ENCODE measurements at regions not wholly inside any gene's neighbourhood (a gene's known extent, or its start where the extent isn't known, plus 50 kb on each side); places are given as distances from the start of the nearest gene placed in this dataset.
A peak's percentile ranks its signal among the peaks of the same experiment; 100 is the strongest.
"Not testable (repeated sequence)": the region's sequence is repeated elsewhere in the genome, so short reads cannot be mapped to it uniquely, and the experiment has no call there.

- TF ChIP-seq POLR2A (IDR thresholded peaks at IDR 0.05) (no peak), POLR2AphosphoS5 (IDR thresholded peaks at IDR 0.05; ENCODE audit: insufficient read depth in 1 of 2, low read depth in 1 of 2) (no peak), CTCF (IDR thresholded peaks at IDR 0.05) (no peak)
- H3K27me3 ChIP-seq, result no peaks in the 10 kb centered on the region
- no peak overlapping the region for H3K4me3 ChIP-seq
- DNase-seq (ENCODE audit: extremely low spot score in 2 of 2), result no peak
- intact Hi-C loops (cut with DNase I), result no loop called here
- H3K9me3 ChIP-seq, result no peaks in the 10 kb centered on the region
- no peaks in the 10 kb centered on the region for H3K36me3 ChIP-seq
- no peak overlapping the region for H3K27ac ChIP-seq
- no peaks in the 10 kb centered on the region for H3K4me1 ChIP-seq
Observed at GRCh38 chr4:127268367-127268766, 364.4 kb upstream of the INTU start.

GRCh38 chr4:127277023-127277422 lies 355.7 kb upstream of the INTU start:
- H3K27me3 ChIP-seq; intact Hi-C loops (cut with DNase I): not testable (repeated sequence)

GRCh38 chr4:127284236-127284635 lies 348.5 kb upstream of the INTU start:
- TF ChIP-seq CTCF (IDR thresholded peaks at IDR 0.05) (no peak), POLR2A (IDR thresholded peaks at IDR 0.05) (no peak), POLR2AphosphoS5 (IDR thresholded peaks at IDR 0.05; ENCODE audit: insufficient read depth in 1 of 2, low read depth in 1 of 2) (no peak)
- no peaks in the 10 kb centered on the region for H3K27me3 ChIP-seq
- no peak for DNase-seq (ENCODE audit: extremely low spot score in 2 of 2)
- H3K4me3 ChIP-seq, result no peak overlapping the region
- H3K27ac ChIP-seq, result no peak overlapping the region
- no peaks in the 10 kb centered on the region for H3K9me3 ChIP-seq
- intact Hi-C loops (cut with DNase I), result no loop called here
- no peaks in the 10 kb centered on the region for H3K4me1 ChIP-seq
- H3K36me3 ChIP-seq, result no peaks in the 10 kb centered on the region

More at GRCh38 chr4:127277023-127277422, 355.7 kb upstream of the INTU start:
- H3K9me3 ChIP-seq; H3K4me1 ChIP-seq; H3K27ac ChIP-seq; DNase-seq (ENCODE audit: extremely low spot score in 2 of 2); H3K4me3 ChIP-seq; H3K36me3 ChIP-seq: not testable (repeated sequence)

- intact Hi-C loops (cut with DNase I), result no loop called here
- Histone ChIP-seq H3K27me3 (no peaks in the 10 kb centered on the region), H3K4me3 (no peak overlapping the region), H3K27ac (no peak overlapping the region), H3K9me3 (no peaks in the 10 kb centered on the region), H3K4me1 (no peaks in the 10 kb centered on the region), H3K36me3 (no peaks in the 10 kb centered on the region)
- no peak for DNase-seq (ENCODE audit: extremely low spot score in 2 of 2)
- TF ChIP-seq POLR2AphosphoS5 (IDR thresholded peaks at IDR 0.05; ENCODE audit: insufficient read depth in 1 of 2, low read depth in 1 of 2) (no peak), CTCF (IDR thresholded peaks at IDR 0.05) (no peak), POLR2A (IDR thresholded peaks at IDR 0.05) (no peak)
Observed at GRCh38 chr4:127291316-127291715, 341.4 kb upstream of the INTU start.

- intact Hi-C loops (cut with DNase I), result no loop called here
- H3K4me3 ChIP-seq, result no peak overlapping the region
- no peaks in the 10 kb centered on the region for H3K27me3 ChIP-seq
- DNase-seq (ENCODE audit: extremely low spot score in 2 of 2), result no peak
- no peaks in the 10 kb centered on the region for H3K4me1 ChIP-seq
- H3K9me3 ChIP-seq, result no peaks in the 10 kb centered on the region
- H3K36me3 ChIP-seq, result no peaks in the 10 kb centered on the region
- no peak for TF ChIP-seq POLR2AphosphoS5 (IDR thresholded peaks at IDR 0.05; ENCODE audit: insufficient read depth in 1 of 2, low read depth in 1 of 2)
- no peak for TF ChIP-seq CTCF (IDR thresholded peaks at IDR 0.05)
- no peak for TF ChIP-seq POLR2A (IDR thresholded peaks at IDR 0.05)
- no peak overlapping the region for H3K27ac ChIP-seq
Observed at GRCh38 chr4:127293496-127293895, 339.3 kb upstream of the INTU start.

- Histone ChIP-seq H3K27me3 (no peaks in the 10 kb centered on the region), H3K36me3 (no peaks in the 10 kb centered on the region), H3K9me3 (no peaks in the 10 kb centered on the region), H3K27ac (no peak overlapping the region), H3K4me1 (no peaks in the 10 kb centered on the region), H3K4me3 (no peak overlapping the region)
- TF ChIP-seq CTCF (IDR thresholded peaks at IDR 0.05) (no peak), POLR2A (IDR thresholded peaks at IDR 0.05) (no peak), POLR2AphosphoS5 (IDR thresholded peaks at IDR 0.05; ENCODE audit: insufficient read depth in 1 of 2, low read depth in 1 of 2) (peak in 1 of 2 donors; percentile 22)
- DNase-seq (ENCODE audit: extremely low spot score in 2 of 2), result no peak
- intact Hi-C loops (cut with DNase I), result no loop called here
Observed at GRCh38 chr4:127304356-127304755, 328.4 kb upstream of the INTU start.
